Chondrocyte (in vitro differentiated cells): ENCODE measurements at regions not wholly inside any gene's neighbourhood (a gene's known extent, or its start where the extent isn't known, plus 50 kb on each side); places are given as distances from the start of the nearest gene placed in this dataset.
"Not testable (repeated sequence)": the region's sequence is repeated elsewhere in the genome, so short reads cannot be mapped to it uniquely, and the experiment has no call there.

ENCODE experiments used
- DNase-seq: peaks from one replicate; pipeline ENCODE4 v3.0.0; 2021; ENCODE audit warnings: mixed read lengths, low spot score
- H3K27ac Mint-ChIP-seq: one replicate; pipeline ENCODE4 v1.8.0; 2021; ENCODE audit warnings: mild to moderate bottlenecking, moderate library complexity, mixed read lengths; ENCODE audit not compliant: unreplicated experiment
- H3K27me3 Mint-ChIP-seq: 2 replicates; pipeline ENCODE4 v1.8.0; 2021; ENCODE audit warnings: low read depth, mixed read lengths
- H3K36me3 Mint-ChIP-seq: 2 replicates; pipeline ENCODE4 v1.8.0; 2021; ENCODE audit warnings: low read depth, mixed read lengths
- H3K4me1 Mint-ChIP-seq: 2 replicates; pipeline ENCODE4 v1.8.0; 2021; ENCODE audit warnings: low read depth, mild to moderate bottlenecking, mixed read lengths
- H3K4me3 Mint-ChIP-seq: one replicate; pipeline ENCODE4 v1.8.0; 2021; ENCODE audit warnings: mild to moderate bottlenecking, moderate library complexity, mixed read lengths; ENCODE audit not compliant: unreplicated experiment
- H3K9me3 Mint-ChIP-seq: 2 replicates; pipeline ENCODE4 v1.8.0; 2021; ENCODE audit warnings: low read depth, mixed read lengths
- TF ChIP-seq, protein P1 (sequence below): fragments of 200-600 bp; sonication (generic); IDR thresholded peaks from 2 replicates; pipeline ENCODE4 v1.5.0; 2021; ENCODE audit warnings: antibody characterized with exemption, mild to moderate bottlenecking, moderate library complexity

- Mint-ChIP-seq H3K4me1 (no peaks in the 10 kb centered on the region), H3K4me3 (no peak overlapping the region), H3K27ac (no peak overlapping the region), H3K9me3 (peaks cover 25% of the 10 kb centered on the region), H3K36me3 (no peaks in the 10 kb centered on the region), H3K27me3 (no peaks in the 10 kb centered on the region)
- no peak for DNase-seq
- TF ChIP-seq, protein P1, sequence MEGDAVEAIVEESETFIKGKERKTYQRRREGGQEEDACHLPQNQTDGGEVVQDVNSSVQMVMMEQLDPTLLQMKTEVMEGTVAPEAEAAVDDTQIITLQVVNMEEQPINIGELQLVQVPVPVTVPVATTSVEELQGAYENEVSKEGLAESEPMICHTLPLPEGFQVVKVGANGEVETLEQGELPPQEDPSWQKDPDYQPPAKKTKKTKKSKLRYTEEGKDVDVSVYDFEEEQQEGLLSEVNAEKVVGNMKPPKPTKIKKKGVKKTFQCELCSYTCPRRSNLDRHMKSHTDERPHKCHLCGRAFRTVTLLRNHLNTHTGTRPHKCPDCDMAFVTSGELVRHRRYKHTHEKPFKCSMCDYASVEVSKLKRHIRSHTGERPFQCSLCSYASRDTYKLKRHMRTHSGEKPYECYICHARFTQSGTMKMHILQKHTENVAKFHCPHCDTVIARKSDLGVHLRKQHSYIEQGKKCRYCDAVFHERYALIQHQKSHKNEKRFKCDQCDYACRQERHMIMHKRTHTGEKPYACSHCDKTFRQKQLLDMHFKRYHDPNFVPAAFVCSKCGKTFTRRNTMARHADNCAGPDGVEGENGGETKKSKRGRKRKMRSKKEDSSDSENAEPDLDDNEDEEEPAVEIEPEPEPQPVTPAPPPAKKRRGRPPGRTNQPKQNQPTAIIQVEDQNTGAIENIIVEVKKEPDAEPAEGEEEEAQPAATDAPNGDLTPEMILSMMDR, result no peak
These were observed 147.0 kb upstream of the API5 start for GRCh38 chr11:43164831-43165230.

GRCh38 chr11:43165393-43165792 is 146.4 kb upstream of the API5 start:
- not testable (repeated sequence) for H3K27ac Mint-ChIP-seq, DNase-seq, H3K4me1 Mint-ChIP-seq, H3K27me3 Mint-ChIP-seq, H3K36me3 Mint-ChIP-seq, H3K4me3 Mint-ChIP-seq
- TF ChIP-seq, protein P1, result peak; percentile 26
- peaks cover 25% of the 10 kb centered on the region for H3K9me3 Mint-ChIP-seq

DNA sequence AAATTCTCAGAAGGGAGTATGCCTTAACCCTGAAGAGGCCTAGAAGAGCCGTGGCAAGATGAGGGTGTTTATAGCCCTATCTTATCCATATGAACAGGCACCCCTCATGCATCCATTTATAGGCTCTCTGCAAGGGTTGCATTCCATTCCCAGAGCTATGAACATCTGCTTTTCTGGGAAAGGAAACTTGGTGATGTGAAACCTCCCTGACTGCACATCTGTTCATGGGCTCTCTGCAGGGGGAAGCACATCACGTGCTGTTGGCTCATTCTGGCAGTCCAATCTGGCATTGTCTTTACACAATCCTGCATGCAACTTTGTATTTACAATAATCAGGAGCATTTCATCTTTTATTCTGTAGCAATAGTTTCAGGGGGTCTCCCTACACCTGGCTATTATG is 143.6 kb upstream of the API5 start:
- not testable (repeated sequence) for H3K4me3 Mint-ChIP-seq, H3K27ac Mint-ChIP-seq, DNase-seq, H3K36me3 Mint-ChIP-seq, H3K27me3 Mint-ChIP-seq, H3K4me1 Mint-ChIP-seq
- H3K9me3 Mint-ChIP-seq, result peaks cover 25% of the 10 kb centered on the region

- no peaks in the 10 kb centered on the region for H3K4me1 Mint-ChIP-seq
- H3K27me3 Mint-ChIP-seq, result peaks cover 3% of the 10 kb centered on the region
- H3K27ac Mint-ChIP-seq, result no peak overlapping the region
- no peak overlapping the region for H3K4me3 Mint-ChIP-seq
- TF ChIP-seq, protein P1, result no peak
- H3K9me3 Mint-ChIP-seq, result peaks cover 9% of the 10 kb centered on the region
- no peak for DNase-seq
- H3K36me3 Mint-ChIP-seq, result no peaks in the 10 kb centered on the region
These were observed 139.3 kb upstream of the API5 start for GRCh38 chr11:43172477-43172876.

DNA sequence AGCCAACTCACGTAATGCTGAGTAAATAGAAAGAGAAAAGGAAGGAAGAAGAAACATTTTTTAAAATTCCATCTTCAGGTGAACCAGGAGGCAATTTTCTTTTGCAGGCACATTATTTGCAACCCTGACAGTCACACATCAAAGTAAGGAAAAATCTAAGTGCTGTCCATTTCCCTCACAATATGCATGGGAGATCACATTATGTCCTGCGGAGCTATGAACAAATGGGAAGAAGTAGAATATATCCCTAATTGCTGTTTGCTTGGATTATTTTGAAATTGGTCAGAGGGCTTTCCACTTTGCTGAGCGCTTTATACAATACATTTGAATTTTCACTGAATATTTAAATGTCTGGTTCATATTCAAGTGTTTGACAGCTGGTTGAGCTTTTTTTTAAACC is 133.8 kb upstream of the API5 start:
- H3K27me3 Mint-ChIP-seq, result peaks cover 3% of the 10 kb centered on the region
- H3K4me1 Mint-ChIP-seq, result no peaks in the 10 kb centered on the region
- peaks cover 3% of the 10 kb centered on the region for H3K9me3 Mint-ChIP-seq
- no peaks in the 10 kb centered on the region for H3K36me3 Mint-ChIP-seq
- TF ChIP-seq, protein P1, result no peak
- no peak overlapping the region for H3K27ac Mint-ChIP-seq
- no peak overlapping the region for H3K4me3 Mint-ChIP-seq
- no peak for DNase-seq

DNA sequence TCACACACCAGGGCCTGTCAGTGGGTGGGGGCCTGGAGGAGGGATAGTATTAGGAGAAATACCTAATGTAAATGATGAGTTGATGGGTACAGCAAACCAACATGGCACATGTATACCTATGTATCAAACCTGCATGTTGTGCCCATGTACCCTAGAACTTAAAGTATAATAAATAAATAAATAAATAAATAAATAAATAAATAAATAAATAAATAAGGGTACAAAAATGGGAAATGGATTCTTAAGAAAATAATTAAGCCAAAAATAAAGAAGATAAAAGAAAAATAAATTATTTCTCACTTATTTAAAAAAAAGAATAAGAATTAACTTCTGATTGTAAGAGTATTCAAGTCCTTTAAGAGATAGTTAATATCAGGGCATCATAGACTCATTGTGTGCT is 117.3 kb upstream of the API5 start:
- not testable (repeated sequence) for H3K27ac Mint-ChIP-seq, H3K36me3 Mint-ChIP-seq, DNase-seq, H3K9me3 Mint-ChIP-seq, H3K27me3 Mint-ChIP-seq, H3K4me3 Mint-ChIP-seq, H3K4me1 Mint-ChIP-seq
